CD4-positive, alpha-beta T cell treated with Interleukin-17A for 1 hour (primary cell): ENCODE measurements at regions not wholly inside any gene's neighbourhood (a gene's known extent, or its start where the extent isn't known, plus 50 kb on each side); places are given as distances from the start of the nearest gene placed in this dataset.

Experiments
- DNase-seq: peaks from one replicate; pipeline ENCODE4 v3.0.0-alpha.2; 2020

- DNase-seq: no peak
These were observed 62.8 kb upstream of the KDM7A start for GRCh38 chr7:140239653-140239935.

GRCh38 chr7:140238778-140239652, 62.2 kb upstream of the KDM7A start:
- no peak for DNase-seq

GRCh38 chr7:140237390-140237789, 60.6 kb upstream of the KDM7A start:
- DNase-seq: no peak

- DNase-seq: no peak
These were observed 59.8 kb upstream of the KDM7A start for GRCh38 chr7:140236626-140237025.

GRCh38 chr7:140235114-140235513, 58.3 kb upstream of the KDM7A start:
- DNase-seq: no peak

GRCh38 chr7:140232957-140233917, 56.5 kb upstream of the KDM7A start:
- DNase-seq: no peak

GRCh38 chr7:140231771-140232491, 55.1 kb upstream of the KDM7A start:
- DNase-seq: peak; percentile 60

GRCh38 chr7:140230861-140231770, 54.3 kb upstream of the KDM7A start:
- DNase-seq: peak; percentile 68

GRCh38 chr7:140230516-140230860, 53.7 kb upstream of the KDM7A start:
- peak; percentile 75 for DNase-seq

GRCh38 chr7:140229591-140230515, 53.1 kb upstream of the KDM7A start:
- peak; percentile 86 for DNase-seq

GRCh38 chr7:140229101-140229525, 52.3 kb upstream of the KDM7A start:
- peak; percentile 57 for DNase-seq
